ENCODE measurements at regions not wholly inside any gene's neighbourhood (a gene's known extent, or its start where the extent isn't known, plus 50 kb on each side); places are given as distances from the start of the nearest gene placed in this dataset.

GRCh38 chr13:109629737-109630136 is 156.6 kb downstream of the IRS2 start:
- no peak for TF ChIP-seq SIN3A (IDR thresholded peaks at IDR 0.05; ENCODE audit: borderline replicate concordance, insufficient read depth, low read length)
- no peak for TF ChIP-seq POLR2AphosphoS5 (IDR thresholded peaks at IDR 0.05; ENCODE audit: low read depth, low read length)
- TF ChIP-seq TAF1 (IDR thresholded peaks at IDR 0.05; ENCODE audit: borderline replicate concordance, insufficient read depth, low read length) = no peak
- no peak for TF ChIP-seq FOXP2 (optimal IDR thresholded peaks at IDR 0.05; ENCODE audit: borderline replicate concordance, extremely low read depth, extremely low read length, insufficient read depth)
- TF ChIP-seq REST (IDR thresholded peaks at IDR 0.05; ENCODE audit: insufficient read depth in 1 of 2, low read depth in 2 of 2, low read length in 2 of 2) = no peak
